T47D (cell line): ENCODE measurements at regions not wholly inside any gene's neighbourhood (a gene's known extent, or its start where the extent isn't known, plus 50 kb on each side); places are given as distances from the start of the nearest gene placed in this dataset.

Experiments
- DNase-seq, 2 experiments: peaks; one replicate each; pipeline versions ENCODE4 v3.0.0 to v3.0.0-alpha.2; 2011 to 2012; ENCODE audit warnings: low read depth in 1 of 2, low spot score in 1 of 2
- JUND ChIP-seq: IDR thresholded peaks from 2 replicates; pipeline ENCODE4 v1.6.1; 2012; ENCODE audit warnings: low read depth
- in situ Hi-C: cut with HindIII; loops from 2 replicates; pipeline ENCODE4 v1.10.0; 2016; ENCODE audit warnings: low sequenced_read_pairs, low pct_unique_long_range_greater_than_20kb

DNA sequence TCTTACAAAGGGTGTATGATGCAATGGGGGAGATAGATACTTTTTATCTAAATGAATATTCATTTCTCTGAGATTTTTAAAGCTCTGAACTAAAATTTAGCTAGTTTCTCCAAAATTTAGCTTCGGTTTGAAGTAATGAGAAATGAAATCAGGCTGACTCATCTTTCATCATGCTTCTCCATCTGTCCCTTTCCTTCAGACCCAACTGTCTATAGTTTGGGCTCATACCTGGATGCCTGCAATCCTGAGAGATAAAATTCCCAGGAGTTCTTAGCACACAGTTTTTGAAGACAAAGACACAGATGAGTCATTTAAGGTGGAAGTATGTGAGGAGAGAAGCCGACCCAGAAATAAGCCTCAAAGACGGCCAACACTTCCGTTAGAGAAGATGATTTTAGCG is 336.4 kb upstream of the CDH20 start:
- in situ Hi-C loops = no loop called here
- no peak for DNase-seq

GRCh38 chr18:61001138-61001537 is 332.1 kb upstream of the CDH20 start:
- in situ Hi-C loops = no loop called here
- DNase-seq = no peak
- no peak for TF ChIP-seq JUND

More for the DNA sequence above, 336.4 kb upstream of the CDH20 start:
- TF ChIP-seq JUND = no peak

GRCh38 chr18:61006687-61007224 is 326.5 kb upstream of the CDH20 start:
- in situ Hi-C loops = no loop called here
- no peak for DNase-seq
- no peak for TF ChIP-seq JUND

GRCh38 chr18:61019338-61020301 is 313.6 kb upstream of the CDH20 start:
- in situ Hi-C loops = no loop called here
- no peak for TF ChIP-seq JUND
- no peak for DNase-seq

DNA sequence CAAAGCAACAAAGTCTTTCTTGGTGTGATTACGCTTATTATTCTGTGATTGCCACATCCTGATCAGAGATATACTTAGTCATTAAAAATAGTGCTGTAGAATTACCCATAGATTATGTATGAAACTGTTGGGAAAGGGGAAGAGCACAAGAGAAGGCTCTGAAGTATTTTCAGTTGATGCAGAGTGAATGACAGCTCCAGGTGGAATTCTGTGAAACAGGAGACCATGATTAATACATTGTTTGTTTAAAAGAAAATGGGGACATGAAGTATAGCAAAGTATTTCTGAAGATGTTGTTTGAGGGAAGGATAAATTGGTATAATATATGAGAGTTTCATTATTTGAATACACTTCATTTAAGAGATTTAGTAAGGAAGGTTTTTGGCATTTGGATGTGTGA is 307.6 kb upstream of the CDH20 start:
- TF ChIP-seq JUND = no peak
- in situ Hi-C loops = no loop called here
- no peak for DNase-seq

- in situ Hi-C loops = no loop called here
- no peak for DNase-seq
- TF ChIP-seq JUND = no peak
Measured at GRCh38 chr18:61031626-61032025, 301.6 kb upstream of the CDH20 start.

- no peak for TF ChIP-seq JUND
- in situ Hi-C loops = no loop called here
- no peak for DNase-seq
Measured at GRCh38 chr18:61034580-61034979, 298.6 kb upstream of the CDH20 start.

DNA sequence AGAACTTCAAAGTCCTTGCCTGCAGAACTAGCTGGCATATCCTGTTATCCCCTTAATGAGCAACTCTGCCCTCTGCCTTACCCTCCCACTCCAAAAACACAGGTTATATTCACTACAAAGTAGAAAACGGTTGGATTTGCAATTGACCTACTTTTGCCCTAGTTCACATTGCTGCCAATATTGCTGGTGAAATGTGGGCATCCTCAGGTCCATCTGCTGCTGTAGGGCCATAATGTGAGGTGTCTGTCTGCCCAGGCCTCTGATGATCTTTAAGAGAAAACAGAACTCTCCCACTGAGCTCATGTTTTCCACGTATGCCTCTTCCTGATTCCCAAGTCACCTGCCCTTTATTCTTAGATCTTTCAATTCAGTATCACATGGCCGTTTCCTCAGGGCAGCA is 294.0 kb upstream of the CDH20 start:
- no peak for DNase-seq
- TF ChIP-seq JUND = no peak
- in situ Hi-C loops = no loop called here

DNA sequence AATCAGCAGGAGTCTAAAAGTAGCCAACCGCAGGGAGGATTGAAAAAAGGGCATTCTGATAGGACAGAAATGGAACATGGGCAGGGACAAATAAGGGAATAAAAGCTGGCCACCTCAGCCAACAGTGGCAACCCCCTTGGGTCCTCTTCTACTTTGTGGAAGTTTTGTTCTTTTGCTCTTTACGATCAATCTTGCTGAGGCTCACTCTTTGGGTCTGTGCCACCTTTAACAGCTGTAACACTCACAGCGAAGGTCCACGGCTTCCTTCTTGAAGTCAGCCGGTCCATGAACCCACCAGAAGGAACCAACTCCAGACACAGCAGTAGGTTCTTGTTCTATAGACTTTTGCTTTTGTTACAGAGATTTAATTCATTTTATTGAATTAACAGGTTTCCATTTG is 285.4 kb upstream of the CDH20 start:
- in situ Hi-C loops = no loop called here

GRCh38 chr18:61057443-61057842 is 275.8 kb upstream of the CDH20 start:
- in situ Hi-C loops = no loop called here
- DNase-seq = no peak
- no peak for TF ChIP-seq JUND

More for the DNA sequence above, 285.4 kb upstream of the CDH20 start:
- TF ChIP-seq JUND = no peak
- no peak for DNase-seq

DNA sequence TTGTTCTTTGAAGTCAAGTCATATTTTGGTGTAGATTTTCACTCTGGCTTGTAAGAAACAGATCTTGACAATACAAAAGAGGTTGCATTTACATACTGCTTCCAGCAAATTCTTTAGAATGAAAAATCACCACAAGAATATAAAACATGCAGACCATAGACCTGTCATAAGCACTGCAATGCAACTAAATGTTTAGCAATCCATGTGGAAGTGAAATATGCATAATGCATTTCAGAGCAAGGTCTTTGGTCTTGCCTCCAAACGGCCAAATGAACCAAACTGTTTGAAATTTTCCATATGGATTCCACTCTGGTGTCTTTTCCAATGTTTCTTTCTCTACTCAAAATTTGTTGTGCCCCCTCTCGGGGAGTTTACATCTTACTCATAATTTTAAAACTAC is 271.0 kb upstream of the CDH20 start:
- in situ Hi-C loops = no loop called here
- DNase-seq = no peak
- TF ChIP-seq JUND = no peak

DNA sequence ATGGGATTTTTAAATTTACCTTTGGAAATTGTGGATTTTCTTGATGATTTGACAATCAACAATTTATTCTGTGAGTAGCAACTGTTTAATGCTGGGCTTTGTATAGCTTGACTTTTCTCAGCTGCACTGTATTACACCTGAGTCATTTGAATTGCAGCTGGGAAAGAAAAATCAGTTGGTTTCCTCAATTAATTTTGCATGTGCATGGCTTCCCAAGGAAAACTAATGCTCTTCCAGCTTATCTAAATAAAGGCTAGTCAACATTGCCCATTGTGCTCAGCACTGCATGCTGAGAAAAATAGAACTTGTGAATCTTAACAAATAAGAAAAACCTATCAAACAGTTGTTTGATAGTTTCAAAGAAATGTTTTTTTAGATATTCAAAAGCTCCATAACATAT is 268.3 kb upstream of the CDH20 start:
- TF ChIP-seq JUND = no peak
- in situ Hi-C loops = no loop called here
- DNase-seq = no peak

- in situ Hi-C loops = no loop called here
- no peak for DNase-seq
- TF ChIP-seq JUND = no peak
Measured at GRCh38 chr18:61076986-61077385, 256.2 kb upstream of the CDH20 start.
